Stimulated activated CD4-positive, alpha-beta T cell treated with anti-CD3 and anti-CD28 coated beads, Interleukin-4, amount 100 ng/mL, for 4 hours (primary cell): ENCODE measurements at regions not wholly inside any gene's neighbourhood (a gene's known extent, or its start where the extent isn't known, plus 50 kb on each side); places are given as distances from the start of the nearest gene placed in this dataset.

Experiments
- DNase-seq, 2 experiments: peaks; one replicate each; pipeline ENCODE4 v3.0.0-alpha.2; 2020

- DNase-seq, result no peak
These were observed 411.7 kb upstream of the MKI67 start for GRCh38 chr10:128537834-128538330.

DNA sequence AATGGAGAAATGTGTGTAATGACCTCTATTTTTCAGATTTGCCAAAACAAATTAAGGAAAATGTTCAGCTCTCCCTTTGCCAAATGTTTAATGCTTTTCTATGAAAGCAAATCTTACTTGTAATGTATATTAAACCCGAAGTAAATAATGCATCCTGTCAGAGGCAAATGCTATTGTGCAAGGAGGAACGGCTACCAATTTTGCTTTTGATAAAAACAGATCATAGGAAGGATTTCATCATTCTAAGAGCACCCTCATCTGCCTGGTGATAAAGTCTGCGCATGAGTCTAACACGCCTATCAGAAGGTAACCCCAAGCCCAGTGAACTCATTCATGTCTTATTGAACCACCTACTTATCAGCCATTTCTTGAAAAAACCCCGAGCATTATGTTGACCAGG is 412.4 kb upstream of the MKI67 start:
- no peak for DNase-seq

DNA sequence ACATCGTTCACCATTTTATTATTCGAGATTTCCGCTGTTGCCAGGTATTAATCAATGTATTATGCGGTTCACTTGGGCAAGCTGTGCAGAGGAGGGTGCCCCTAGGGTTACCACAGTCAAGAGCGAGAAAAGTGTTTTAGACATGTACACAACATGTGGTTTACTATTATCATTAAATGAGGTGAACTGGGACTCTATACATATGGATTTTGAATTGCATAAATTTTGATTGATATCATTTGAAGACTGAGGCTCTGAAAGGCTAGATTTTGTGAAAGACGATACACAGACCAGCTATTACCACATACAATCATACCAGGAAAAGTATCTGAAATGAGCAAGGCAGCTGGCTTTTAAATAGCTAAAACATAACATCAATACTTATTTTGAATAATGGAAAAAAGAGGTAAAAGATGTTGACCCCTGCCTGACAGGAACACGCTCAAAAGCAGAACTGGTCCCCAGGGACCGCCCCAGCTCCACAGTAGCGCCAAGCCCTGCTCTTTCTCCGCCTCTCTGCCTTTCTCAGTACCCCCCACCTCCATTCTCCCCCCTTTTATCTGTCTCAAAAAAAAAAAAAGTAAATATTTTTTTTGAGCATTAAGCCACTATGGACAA is 413.4 kb upstream of the MKI67 start:
- DNase-seq, result no peak

- no peak for DNase-seq
These were observed 414.0 kb upstream of the MKI67 start for GRCh38 chr10:128540128-128540762.

DNA sequence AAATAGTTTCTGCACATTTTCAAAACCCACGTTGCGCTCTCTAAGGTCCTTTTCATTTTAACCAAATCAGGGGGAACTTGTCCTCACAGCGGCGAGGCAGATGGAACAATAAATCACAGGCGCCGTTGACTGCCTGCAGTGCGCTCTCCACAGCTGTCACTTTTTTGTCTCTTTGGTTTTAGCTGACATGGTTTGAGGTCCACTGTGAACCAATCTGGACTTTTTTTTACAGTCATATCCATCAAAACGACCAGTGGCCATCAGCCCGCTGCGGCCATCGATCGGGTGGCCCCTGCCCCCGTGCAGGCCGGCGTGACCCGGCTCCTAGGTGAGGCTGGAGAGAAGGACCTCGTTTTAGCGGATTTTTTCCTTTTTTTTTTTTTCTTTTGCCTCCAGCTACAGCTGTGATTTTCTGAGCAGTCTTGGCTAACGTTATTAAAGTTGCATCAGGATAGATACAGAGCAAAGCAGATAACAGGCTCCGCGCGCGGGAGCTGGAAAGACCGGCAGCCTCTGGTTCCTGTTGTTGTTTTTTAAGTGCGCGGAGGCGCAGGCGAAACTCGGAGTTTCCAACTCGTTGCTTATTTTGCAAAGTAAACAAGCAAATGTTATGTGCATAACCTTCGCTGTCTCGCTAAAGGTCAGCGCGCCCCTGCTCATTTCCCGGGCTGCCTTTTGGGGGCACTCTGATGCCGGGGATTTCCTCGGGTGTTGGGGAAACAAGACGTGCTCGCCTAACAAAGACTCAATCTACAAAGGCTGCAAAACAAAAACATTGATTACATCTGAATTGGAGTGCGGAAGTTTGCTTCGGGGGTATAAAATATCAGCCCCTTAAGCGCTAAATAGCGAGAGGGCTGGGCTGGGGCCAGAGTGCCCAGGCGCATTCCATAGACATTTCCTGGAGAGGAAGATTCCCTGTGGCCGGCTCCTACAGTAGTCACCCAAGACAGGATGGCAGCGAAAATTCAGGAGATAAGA is 414.8 kb upstream of the MKI67 start:
- no peak for DNase-seq

- no peak for DNase-seq
These were observed 415.8 kb upstream of the MKI67 start for GRCh38 chr10:128541926-128542475.

DNA sequence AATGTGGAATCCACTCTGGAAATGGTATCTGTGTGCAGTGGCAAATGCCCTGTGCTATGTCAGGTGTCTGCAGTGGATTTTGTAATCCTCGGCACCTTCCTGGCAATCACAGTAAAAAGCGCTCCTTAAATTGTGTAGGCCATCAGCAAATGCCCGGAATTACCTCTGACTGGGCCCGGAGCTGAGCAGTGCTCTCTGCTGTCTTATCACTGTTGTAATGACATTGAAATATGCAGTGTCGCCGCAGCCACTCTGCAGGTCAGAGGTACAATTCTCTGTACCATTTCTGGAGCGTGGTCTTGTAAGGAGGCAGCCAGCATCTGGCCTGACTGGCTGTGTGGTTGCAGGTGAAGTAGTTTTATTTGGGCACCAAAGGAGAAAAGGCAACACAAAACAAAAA is 416.4 kb upstream of the MKI67 start:
- DNase-seq, result no peak

DNA sequence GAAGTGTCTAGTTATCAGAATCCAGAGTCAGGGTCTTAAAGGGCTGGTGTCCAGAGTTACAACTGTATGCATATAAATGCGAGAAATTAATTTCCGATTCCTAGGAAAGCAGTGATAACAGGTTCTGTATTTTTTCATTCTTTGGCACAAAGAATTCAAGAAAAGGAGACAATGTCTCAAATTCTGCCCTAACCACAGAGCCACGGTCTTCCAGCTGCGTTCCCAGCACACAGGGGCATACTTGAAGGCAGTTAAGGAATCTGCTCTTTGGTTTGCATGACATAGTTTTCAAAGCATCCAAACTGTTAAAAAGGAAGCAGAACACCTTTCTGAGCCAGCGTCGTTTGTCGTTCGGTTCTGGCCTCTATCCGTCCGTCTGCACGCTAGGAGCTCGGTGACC is 416.9 kb upstream of the MKI67 start:
- DNase-seq, result no peak

- DNase-seq, result no peak
These were observed 419.0 kb upstream of the MKI67 start for GRCh38 chr10:128545216-128545615.

DNA sequence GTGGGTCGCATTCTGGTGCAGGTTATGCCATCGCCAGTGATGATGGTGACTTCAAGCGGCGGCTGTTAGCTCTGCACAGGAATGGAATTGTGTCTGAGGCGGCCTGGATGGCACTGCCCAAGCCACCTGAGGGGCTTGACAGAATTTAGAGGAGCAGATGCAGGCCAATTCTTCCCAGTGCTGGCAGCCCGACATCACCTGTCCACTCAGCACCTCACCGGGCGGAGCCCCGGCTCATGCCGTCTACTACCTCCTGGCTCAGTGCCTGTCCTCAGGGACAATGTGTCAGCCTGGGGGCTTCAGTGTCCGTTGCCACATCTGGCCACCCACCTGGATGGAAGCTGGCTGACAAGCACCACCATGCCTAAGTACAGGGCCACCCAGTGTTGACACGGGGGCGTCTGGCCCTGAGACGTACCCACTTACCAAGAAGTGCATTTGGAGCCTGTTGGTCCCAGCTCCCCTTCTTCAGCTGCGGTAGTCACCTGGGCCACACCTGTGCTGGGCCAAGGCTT is 420.5 kb upstream of the MKI67 start:
- no peak for DNase-seq

DNA sequence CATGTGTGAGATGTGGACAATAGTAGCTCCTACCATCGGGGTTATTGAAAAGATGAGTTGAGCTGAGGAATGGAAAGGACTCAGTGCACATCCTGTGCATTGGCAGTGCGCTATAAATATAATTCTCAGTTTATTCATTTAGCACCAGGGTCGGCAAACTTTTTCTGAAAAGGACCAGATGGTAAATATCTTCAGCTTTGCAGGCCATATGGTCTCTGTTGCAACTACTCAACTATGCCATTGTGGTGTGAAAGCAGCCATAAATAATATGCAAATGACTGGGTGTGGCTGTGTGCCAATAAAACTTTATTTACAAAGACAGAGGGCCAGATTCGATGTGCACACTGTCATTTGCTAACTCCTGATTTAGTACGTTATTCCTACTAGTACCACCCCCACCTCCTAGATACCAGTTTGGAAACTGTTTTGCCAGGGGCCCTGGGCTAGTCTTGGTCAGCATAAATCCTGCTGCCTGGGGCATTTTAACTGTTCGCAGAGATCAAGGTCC is 422.9 kb upstream of the MKI67 start:
- no peak for DNase-seq

GRCh38 chr10:128550045-128550444 is 423.8 kb upstream of the MKI67 start:
- no peak for DNase-seq

GRCh38 chr10:128551475-128551874 is 425.3 kb upstream of the MKI67 start:
- no peak for DNase-seq

GRCh38 chr10:128553755-128554154 is 427.5 kb upstream of the MKI67 start:
- no peak for DNase-seq

GRCh38 chr10:128556182-128557110 is 430.2 kb upstream of the MKI67 start:
- DNase-seq, result no peak

GRCh38 chr10:128557149-128557710 is 431.0 kb upstream of the MKI67 start:
- no peak for DNase-seq

- DNase-seq, result no peak
These were observed 434.2 kb upstream of the MKI67 start for GRCh38 chr10:128560406-128560805.

DNA sequence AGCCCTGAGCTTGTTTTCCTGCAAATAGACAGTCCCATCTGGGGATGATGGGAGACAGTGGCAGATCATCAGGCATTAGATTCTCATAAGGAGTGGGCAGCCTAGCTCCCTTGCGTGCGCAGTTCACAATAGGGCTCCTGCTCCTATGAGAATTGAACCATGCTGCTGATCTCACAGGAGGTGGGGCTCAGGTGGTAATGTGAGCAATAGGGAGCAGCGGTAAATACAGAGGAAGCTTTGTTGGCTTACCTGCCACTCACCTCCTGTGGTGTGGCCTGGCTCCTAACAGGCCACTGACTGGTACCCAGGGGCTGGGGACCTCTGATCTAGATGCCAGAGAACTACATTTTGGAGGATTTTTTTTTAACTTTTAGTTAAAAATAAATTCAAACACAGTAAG is 434.8 kb upstream of the MKI67 start:
- no peak for DNase-seq

GRCh38 chr10:128563387-128563786 is 437.2 kb upstream of the MKI67 start:
- DNase-seq, result no peak

- DNase-seq, result no peak
These were observed 437.7 kb upstream of the MKI67 start for GRCh38 chr10:128563904-128564303.

- DNase-seq, result no peak
These were observed 440.2 kb upstream of the MKI67 start for GRCh38 chr10:128566361-128566968.
